ENCODE measurements at regions not wholly inside any gene's neighbourhood (a gene's known extent, or its start where the extent isn't known, plus 50 kb on each side); places are given as distances from the start of the nearest gene placed in this dataset.

GRCh38 chr2:239675826-239676715 lies 275.3 kb upstream of the HDAC4 start:
- Histone ChIP-seq H3K9ac (ENCODE audit: insufficient read depth in 1 of 2, low read depth in 2 of 2, low read length in 2 of 2) (no peak overlapping the region), H3K4me1 (replicated peaks in 1 of 2; ENCODE audit: control insufficient read depth in 2 of 2, insufficient read depth in 2 of 2, low read length in 2 of 2) (no peaks in the 10 kb centered on the region), H2AFZ (ENCODE audit: low read depth, low read length) (no peak overlapping the region), H3K4me2 (ENCODE audit: insufficient read depth, low read length) (no peak overlapping the region), H3K27me3 (ENCODE audit: control insufficient read depth in 2 of 2, insufficient read depth in 2 of 2, low read length in 2 of 2) (peaks cover 0 to 29% of the 10 kb centered on the region in 2 experiments; a peak in 2 of 5 replicates), H3K4me3 (no peak overlapping the region), H3K9me1 (ENCODE audit: control insufficient read depth, insufficient read depth, low read length) (no peaks in the 10 kb centered on the region), H4K20me1 (replicated peaks; ENCODE audit: control insufficient read depth, insufficient read depth, low read length) (no peaks in the 10 kb centered on the region), H3K36me3 (ENCODE audit: control insufficient read depth, insufficient read depth, low read length) (no peaks in the 10 kb centered on the region), H3K79me2 (ENCODE audit: control insufficient read depth, insufficient read depth, low read length) (no peaks in the 10 kb centered on the region), H3K9me3 (replicated peaks; ENCODE audit: control insufficient read depth, insufficient read depth, low read depth, low read length) (no peaks in the 10 kb centered on the region), H3K27ac (ENCODE audit: extremely low read depth, low read depth, low read length) (no peak overlapping the region)
- ChIA-PET POLR2A (interaction anchor here (0.6 to 1.0 kb wide), 2 partner anchors 10 to 518 kb away, joined by 3 read pairs; no protein-coding TSS in a partner anchor), CTCF (ENCODE audit: low intra/inter-chr PET ratio) (no interaction called here)
- 2% methylated on average over 8 of the region's 22 CpGs for WGBS (ENCODE audit: insufficient coverage, low coverage, missing lambda C conversion rate)
- in situ Hi-C loops (cut with MboI) (no loop called here), intact Hi-C loops (cut with micrococcal nuclease) (no loop called here)
- no peak for TF ChIP-seq ASH1L (IDR thresholded peaks at IDR 0.05; ENCODE audit: borderline replicate concordance, low read depth, partially characterized antibody)
- TF ChIP-seq MEF2A (IDR thresholded peaks at IDR 0.05; ENCODE audit: control insufficient read depth, low read depth, low read length): no peak
- TF ChIP-seq ETV5 (CRISPR knock-in tag; IDR thresholded peaks at IDR 0.05; ENCODE audit: low read depth): no peak
- TF ChIP-seq ZNF24 (IDR thresholded peaks at IDR 0.05): no peak
- FAIRE-seq (no peak), DNase-seq (ENCODE audit: extremely low read depth in 1 of 4, low spot score in 3 of 4) (no peak), ATAC-seq (no peak)
- no TSS peak for BruUV-seq (replicated peaks)
